GM12873 (cell line): ENCODE measurements at regions not wholly inside any gene's neighbourhood (a gene's known extent, or its start where the extent isn't known, plus 50 kb on each side); places are given as distances from the start of the nearest gene placed in this dataset.

ENCODE experiments used
- CTCF ChIP-seq: IDR thresholded peaks from 2 replicates; pipeline ENCODE4 v1.5.1; 2012; ENCODE audit warnings: low read depth, mild to moderate bottlenecking, moderate library complexity, low read length, control low read depth; ENCODE audit not compliant: insufficient read depth; ENCODE audit errors: missing control alignments

GRCh38 chr3:110783541-110783940 lies 288.1 kb upstream of the NECTIN3 start:
- no peak for TF ChIP-seq CTCF

- no peak for TF ChIP-seq CTCF
These were observed 282.8 kb upstream of the NECTIN3 start for GRCh38 chr3:110788794-110789193.

- no peak for TF ChIP-seq CTCF
These were observed 282.3 kb upstream of the NECTIN3 start for GRCh38 chr3:110789315-110789714.

- TF ChIP-seq CTCF = no peak
These were observed 281.0 kb upstream of the NECTIN3 start for GRCh38 chr3:110790631-110791030.

GRCh38 chr3:110791995-110792686 lies 279.5 kb upstream of the NECTIN3 start:
- TF ChIP-seq CTCF = no peak

GRCh38 chr3:110793611-110794010 lies 278.0 kb upstream of the NECTIN3 start:
- no peak for TF ChIP-seq CTCF

GRCh38 chr3:110795163-110795562 lies 276.5 kb upstream of the NECTIN3 start:
- TF ChIP-seq CTCF = no peak
